ENCODE measurements at regions not wholly inside any gene's neighbourhood (a gene's known extent, or its start where the extent isn't known, plus 50 kb on each side); places are given as distances from the start of the nearest gene placed in this dataset.
"Not testable (repeated sequence)": the region's sequence is repeated elsewhere in the genome, so short reads cannot be mapped to it uniquely, and the experiment has no call there.

GRCh38 chr5:131001507-131001906 is 163.5 kb downstream of the HINT1 start:
- DNase-seq: no peak

GRCh38 chr5:131000289-131000688 is 164.8 kb downstream of the HINT1 start:
- DNase-seq: no peak

- DNase-seq: not testable (repeated sequence)
Observed at GRCh38 chr5:130996720-130997119, 168.3 kb downstream of the HINT1 start.

GRCh38 chr5:130995851-130996250 is 169.2 kb downstream of the HINT1 start:
- DNase-seq: no peak

GRCh38 chr5:130995254-130995515 is 169.9 kb downstream of the HINT1 start:
- DNase-seq: no peak

- no peak for DNase-seq
Observed at GRCh38 chr5:130994496-130995253, 170.4 kb downstream of the HINT1 start.

GRCh38 chr5:130992621-130993020 is 172.4 kb downstream of the HINT1 start:
- no peak for DNase-seq

- no peak for DNase-seq
Observed at GRCh38 chr5:130992095-130992494, 173.0 kb downstream of the HINT1 start.

GRCh38 chr5:130985776-130986175 is 179.3 kb downstream of the HINT1 start:
- no peak for DNase-seq

- DNase-seq: no peak
Observed at GRCh38 chr5:130981663-130982062, 183.4 kb downstream of the HINT1 start.

- no peak for DNase-seq
Observed at GRCh38 chr5:130978475-130978874, 186.6 kb downstream of the HINT1 start.

- DNase-seq: no peak
Observed at GRCh38 chr5:130976493-130976892, 188.6 kb downstream of the HINT1 start.

GRCh38 chr5:130975847-130976246 is 189.2 kb downstream of the HINT1 start:
- DNase-seq: no peak

GRCh38 chr5:130975299-130975698 is 189.8 kb downstream of the HINT1 start:
- no peak for DNase-seq

- DNase-seq: no peak
Observed at GRCh38 chr5:130974021-130974683, 190.9 kb downstream of the HINT1 start.

- DNase-seq: no peak
Observed at GRCh38 chr5:130966990-130967525, 198.0 kb downstream of the HINT1 start.

- DNase-seq: no peak
Observed at GRCh38 chr5:130965920-130966319, 199.1 kb downstream of the HINT1 start.

- no peak for DNase-seq
Observed at GRCh38 chr5:130965360-130965759, 199.7 kb downstream of the HINT1 start.

- DNase-seq: no peak
Observed at GRCh38 chr5:130964231-130965202, 200.5 kb downstream of the HINT1 start.

GRCh38 chr5:130963798-130964197 is 201.3 kb downstream of the HINT1 start:
- DNase-seq: no peak

GRCh38 chr5:130957151-130957550 is 207.9 kb downstream of the HINT1 start:
- DNase-seq: no peak

- no peak for DNase-seq
Observed at GRCh38 chr5:130955041-130955440, 210.0 kb downstream of the HINT1 start.

- no peak for DNase-seq
Observed at GRCh38 chr5:130954336-130954735, 210.7 kb downstream of the HINT1 start.
